ENCODE measurements at regions not wholly inside any gene's neighbourhood (a gene's known extent, or its start where the extent isn't known, plus 50 kb on each side); places are given as distances from the start of the nearest gene placed in this dataset.
A peak's percentile ranks its signal among the peaks of the same experiment; 100 is the strongest.

DNA sequence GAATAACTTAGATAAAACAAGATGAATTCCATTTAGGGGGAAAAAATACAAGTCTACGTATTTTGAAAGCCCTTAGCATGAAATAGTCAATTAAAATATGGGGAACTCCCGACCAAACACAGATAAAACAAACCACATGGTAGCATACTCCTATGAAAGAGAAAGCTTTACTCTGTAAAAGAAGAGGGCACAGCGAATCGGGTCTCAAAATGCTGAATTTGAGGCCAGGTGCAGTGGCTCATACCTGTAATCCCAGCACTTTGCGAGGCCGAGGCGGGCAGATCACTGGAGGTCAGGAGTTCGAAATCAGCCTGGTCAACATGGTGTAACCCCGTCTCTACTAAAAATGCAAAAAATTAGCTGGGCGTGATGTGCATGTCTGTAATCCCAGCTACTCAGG, 116.9 kb upstream of the TIAM1 start:
- peak; percentile 78 for ATAC-seq
- ChIA-PET SMC1A (ENCODE audit: uncharacterized antibody, unreplicated experiment) (interaction anchor here (0.6 to 0.9 kb wide), 3 partner anchors 44 to 262 kb away, joined by 3 to 4 read pairs (median 3); no protein-coding TSS in a partner anchor), CTCF (no interaction called here), RAD21 (ENCODE audit: unreplicated experiment) (interaction anchor here (0.7 to 1.2 kb wide), 2 partner anchors 98 to 118 kb away, joined by 3 to 5 read pairs; no protein-coding TSS in a partner anchor), POLR2A (no interaction called here)
- H3K27me3 ChIP-seq (replicated peaks in 1 of 2; ENCODE audit: control insufficient read depth in 2 of 2, insufficient read depth in 2 of 2, low read length in 1 of 2) = no peaks in the 10 kb centered on the region
- H3K4me1 ChIP-seq (ENCODE audit: control insufficient read depth, insufficient read depth, low read length) = no peaks in the 10 kb centered on the region
- no peaks in the 10 kb centered on the region for H3K36me3 ChIP-seq (ENCODE audit: control insufficient read depth in 2 of 2, insufficient read depth in 2 of 2, low read length in 1 of 2)
- no peak for FAIRE-seq
- no peak for DNase-seq (ENCODE audit: low read depth, low spot score)
- no peak overlapping the region for H3K27ac ChIP-seq (ENCODE audit: control insufficient read depth, insufficient read depth)
- 33% methylated on average over 10 of the region's 10 CpGs for WGBS (ENCODE audit: insufficient coverage, insufficient replicate concordance, low lambda C conversion rate, missing lambda C conversion rate)
- no peaks in the 10 kb centered on the region for H3K79me2 ChIP-seq (ENCODE audit: control insufficient read depth, insufficient read depth, low read length)
- no peaks in the 10 kb centered on the region for H3K9me3 ChIP-seq (replicated peaks; ENCODE audit: control insufficient read depth, insufficient read depth, low read length)
- no peak overlapping the region for H3K9ac ChIP-seq (ENCODE audit: control insufficient read depth, insufficient read depth, low read length)
- TF ChIP-seq ZZZ3 (IDR thresholded peaks at IDR 0.05; ENCODE audit: control insufficient read depth, insufficient read length, low read depth) (no peak), FOXK2 (IDR thresholded peaks at IDR 0.05) (no peak), KLF5 (IDR thresholded peaks at IDR 0.05; ENCODE audit: partially characterized antibody) (no peak), MXI1 (IDR thresholded peaks at IDR 0.05; ENCODE audit: low read depth, low read length) (no peak), CBX3 (IDR thresholded peaks at IDR 0.05; ENCODE audit: borderline replicate concordance, low read depth) (no peak), BHLHE40 (IDR thresholded peaks at IDR 0.05; ENCODE audit: borderline replicate concordance in 1 of 2, low read depth in 2 of 2, low read length in 1 of 2) (no peak), STAT1 (conservative IDR thresholded peaks at IDR 0.05) (no peak), IKZF2 (IDR thresholded peaks at IDR 0.05) (no peak), POLR2A (IDR thresholded peaks at IDR 0.05; ENCODE audit: low read depth, low read length) (no peak), ZNF274 (IDR thresholded peaks at IDR 0.05; ENCODE audit: insufficient read depth, insufficient read length) (no peak), ZBED1 (IDR thresholded peaks at IDR 0.05; ENCODE audit: borderline replicate concordance) (no peak), IRF4 (IDR thresholded peaks at IDR 0.05; ENCODE audit: low read depth, low read length) (no peak), RUNX3 (IDR thresholded peaks at IDR 0.05; ENCODE audit: low read length) (no peak), MEF2B (IDR thresholded peaks at IDR 0.05; ENCODE audit: partially characterized antibody, poor library complexity, severe bottlenecking) (no peak), NR2C1 (IDR thresholded peaks at IDR 0.05) (no peak), SREBF1 (IDR thresholded peaks at IDR 0.05; ENCODE audit: low read length) (no peak)
- TF ChIP-seq, protein P1, sequence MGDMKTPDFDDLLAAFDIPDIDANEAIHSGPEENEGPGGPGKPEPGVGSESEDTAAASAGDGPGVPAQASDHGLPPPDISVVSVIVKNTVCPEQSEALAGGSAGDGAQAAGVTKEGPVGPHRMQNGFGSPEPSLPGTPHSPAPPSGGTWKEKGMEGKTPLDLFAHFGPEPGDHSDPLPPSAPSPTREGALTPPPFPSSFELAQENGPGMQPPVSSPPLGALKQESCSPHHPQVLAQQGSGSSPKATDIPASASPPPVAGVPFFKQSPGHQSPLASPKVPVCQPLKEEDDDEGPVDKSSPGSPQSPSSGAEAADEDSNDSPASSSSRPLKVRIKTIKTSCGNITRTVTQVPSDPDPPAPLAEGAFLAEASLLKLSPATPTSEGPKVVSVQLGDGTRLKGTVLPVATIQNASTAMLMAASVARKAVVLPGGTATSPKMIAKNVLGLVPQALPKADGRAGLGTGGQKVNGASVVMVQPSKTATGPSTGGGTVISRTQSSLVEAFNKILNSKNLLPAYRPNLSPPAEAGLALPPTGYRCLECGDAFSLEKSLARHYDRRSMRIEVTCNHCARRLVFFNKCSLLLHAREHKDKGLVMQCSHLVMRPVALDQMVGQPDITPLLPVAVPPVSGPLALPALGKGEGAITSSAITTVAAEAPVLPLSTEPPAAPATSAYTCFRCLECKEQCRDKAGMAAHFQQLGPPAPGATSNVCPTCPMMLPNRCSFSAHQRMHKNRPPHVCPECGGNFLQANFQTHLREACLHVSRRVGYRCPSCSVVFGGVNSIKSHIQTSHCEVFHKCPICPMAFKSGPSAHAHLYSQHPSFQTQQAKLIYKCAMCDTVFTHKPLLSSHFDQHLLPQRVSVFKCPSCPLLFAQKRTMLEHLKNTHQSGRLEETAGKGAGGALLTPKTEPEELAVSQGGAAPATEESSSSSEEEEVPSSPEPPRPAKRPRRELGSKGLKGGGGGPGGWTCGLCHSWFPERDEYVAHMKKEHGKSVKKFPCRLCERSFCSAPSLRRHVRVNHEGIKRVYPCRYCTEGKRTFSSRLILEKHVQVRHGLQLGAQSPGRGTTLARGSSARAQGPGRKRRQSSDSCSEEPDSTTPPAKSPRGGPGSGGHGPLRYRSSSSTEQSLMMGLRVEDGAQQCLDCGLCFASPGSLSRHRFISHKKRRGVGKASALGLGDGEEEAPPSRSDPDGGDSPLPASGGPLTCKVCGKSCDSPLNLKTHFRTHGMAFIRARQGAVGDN (IDR thresholded peaks at IDR 0.05) = no peak
- TF ChIP-seq, protein P2, sequence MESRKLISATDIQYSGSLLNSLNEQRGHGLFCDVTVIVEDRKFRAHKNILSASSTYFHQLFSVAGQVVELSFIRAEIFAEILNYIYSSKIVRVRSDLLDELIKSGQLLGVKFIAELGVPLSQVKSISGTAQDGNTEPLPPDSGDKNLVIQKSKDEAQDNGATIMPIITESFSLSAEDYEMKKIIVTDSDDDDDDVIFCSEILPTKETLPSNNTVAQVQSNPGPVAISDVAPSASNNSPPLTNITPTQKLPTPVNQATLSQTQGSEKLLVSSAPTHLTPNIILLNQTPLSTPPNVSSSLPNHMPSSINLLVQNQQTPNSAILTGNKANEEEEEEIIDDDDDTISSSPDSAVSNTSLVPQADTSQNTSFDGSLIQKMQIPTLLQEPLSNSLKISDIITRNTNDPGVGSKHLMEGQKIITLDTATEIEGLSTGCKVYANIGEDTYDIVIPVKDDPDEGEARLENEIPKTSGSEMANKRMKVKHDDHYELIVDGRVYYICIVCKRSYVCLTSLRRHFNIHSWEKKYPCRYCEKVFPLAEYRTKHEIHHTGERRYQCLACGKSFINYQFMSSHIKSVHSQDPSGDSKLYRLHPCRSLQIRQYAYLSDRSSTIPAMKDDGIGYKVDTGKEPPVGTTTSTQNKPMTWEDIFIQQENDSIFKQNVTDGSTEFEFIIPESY (IDR thresholded peaks at IDR 0.05) = no peak
- no peak overlapping the region for H2AFZ ChIP-seq (ENCODE audit: control insufficient read depth, low read depth, low read length)
- H3K4me2 ChIP-seq (ENCODE audit: control insufficient read depth, insufficient read depth) = no peak overlapping the region
- in situ Hi-C loops (cut with MboI) = no loop called here
- H4K20me1 ChIP-seq (ENCODE audit: control insufficient read depth, insufficient read depth) = no peaks in the 10 kb centered on the region
- intact Hi-C loops (cut with micrococcal nuclease; ENCODE audit: unreplicated experiment) = no loop called here
- BruUV-seq (replicated peaks) = no TSS peak
- H3K4me3 ChIP-seq = no peak overlapping the region
